ENCODE measurements at regions not wholly inside any gene's neighbourhood (a gene's known extent, or its start where the extent isn't known, plus 50 kb on each side); places are given as distances from the start of the nearest gene placed in this dataset.

DNA sequence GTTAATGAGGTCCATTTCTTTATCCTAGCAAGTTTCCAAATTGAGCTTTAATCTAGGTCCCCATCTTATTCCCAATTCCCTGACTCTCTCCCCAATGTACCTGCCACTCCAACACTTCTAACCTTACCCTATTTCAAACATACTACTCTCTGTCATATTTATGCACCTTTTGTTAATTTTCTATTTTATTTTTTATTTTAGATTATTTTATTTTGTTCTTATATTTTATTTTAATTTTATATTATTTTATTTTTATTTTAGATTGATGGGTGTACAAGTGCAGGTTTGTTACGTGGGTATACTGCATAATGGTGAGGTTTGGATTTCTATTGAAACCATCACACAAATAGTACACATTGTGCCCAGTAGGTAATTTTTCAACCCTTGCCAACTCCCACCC, 333.9 kb upstream of the ERCC4 start:
- H3K9me3 Mint-ChIP-seq, result peaks cover 4% of the 10 kb centered on the region
- no peaks in the 10 kb centered on the region for H3K36me3 Mint-ChIP-seq (ENCODE audit: low read depth)
- DNase-seq, result no peak
- H3K27me3 Mint-ChIP-seq (ENCODE audit: low read depth, poor library complexity), result peaks cover 15% of the 10 kb centered on the region
- no peak overlapping the region for H3K4me3 Mint-ChIP-seq
- H3K27ac Mint-ChIP-seq, result no peak overlapping the region
- H3K4me1 Mint-ChIP-seq, result no peaks in the 10 kb centered on the region
- TF ChIP-seq, protein P1, sequence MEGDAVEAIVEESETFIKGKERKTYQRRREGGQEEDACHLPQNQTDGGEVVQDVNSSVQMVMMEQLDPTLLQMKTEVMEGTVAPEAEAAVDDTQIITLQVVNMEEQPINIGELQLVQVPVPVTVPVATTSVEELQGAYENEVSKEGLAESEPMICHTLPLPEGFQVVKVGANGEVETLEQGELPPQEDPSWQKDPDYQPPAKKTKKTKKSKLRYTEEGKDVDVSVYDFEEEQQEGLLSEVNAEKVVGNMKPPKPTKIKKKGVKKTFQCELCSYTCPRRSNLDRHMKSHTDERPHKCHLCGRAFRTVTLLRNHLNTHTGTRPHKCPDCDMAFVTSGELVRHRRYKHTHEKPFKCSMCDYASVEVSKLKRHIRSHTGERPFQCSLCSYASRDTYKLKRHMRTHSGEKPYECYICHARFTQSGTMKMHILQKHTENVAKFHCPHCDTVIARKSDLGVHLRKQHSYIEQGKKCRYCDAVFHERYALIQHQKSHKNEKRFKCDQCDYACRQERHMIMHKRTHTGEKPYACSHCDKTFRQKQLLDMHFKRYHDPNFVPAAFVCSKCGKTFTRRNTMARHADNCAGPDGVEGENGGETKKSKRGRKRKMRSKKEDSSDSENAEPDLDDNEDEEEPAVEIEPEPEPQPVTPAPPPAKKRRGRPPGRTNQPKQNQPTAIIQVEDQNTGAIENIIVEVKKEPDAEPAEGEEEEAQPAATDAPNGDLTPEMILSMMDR (IDR thresholded peaks at IDR 0.05), result no peak

DNA sequence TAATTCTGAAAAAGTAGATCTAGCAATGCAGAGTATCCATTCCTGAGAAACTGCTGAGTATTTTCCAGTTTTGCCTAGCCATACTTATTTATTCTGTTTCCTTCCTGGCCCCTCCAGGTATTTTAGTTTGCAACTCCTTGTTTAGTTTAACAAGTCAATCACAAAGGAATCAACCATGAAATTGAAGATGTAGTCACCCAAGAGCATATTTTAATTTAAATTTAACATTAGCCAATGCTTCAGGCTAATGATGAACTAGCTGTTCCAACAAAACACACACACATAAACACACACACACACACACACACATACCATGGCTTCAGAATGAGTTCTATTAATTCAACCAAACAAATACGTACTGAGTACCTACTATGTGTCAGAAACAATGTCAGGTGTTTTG, 332.8 kb upstream of the ERCC4 start:
- no peaks in the 10 kb centered on the region for H3K9me3 Mint-ChIP-seq
- H3K4me3 Mint-ChIP-seq, result no peak overlapping the region
- TF ChIP-seq, protein P1 (IDR thresholded peaks at IDR 0.05), result no peak
- no peaks in the 10 kb centered on the region for H3K36me3 Mint-ChIP-seq (ENCODE audit: low read depth)
- peaks cover 8% of the 10 kb centered on the region for H3K27me3 Mint-ChIP-seq (ENCODE audit: low read depth, poor library complexity)
- H3K4me1 Mint-ChIP-seq, result no peaks in the 10 kb centered on the region
- DNase-seq, result no peak
- no peak overlapping the region for H3K27ac Mint-ChIP-seq

DNA sequence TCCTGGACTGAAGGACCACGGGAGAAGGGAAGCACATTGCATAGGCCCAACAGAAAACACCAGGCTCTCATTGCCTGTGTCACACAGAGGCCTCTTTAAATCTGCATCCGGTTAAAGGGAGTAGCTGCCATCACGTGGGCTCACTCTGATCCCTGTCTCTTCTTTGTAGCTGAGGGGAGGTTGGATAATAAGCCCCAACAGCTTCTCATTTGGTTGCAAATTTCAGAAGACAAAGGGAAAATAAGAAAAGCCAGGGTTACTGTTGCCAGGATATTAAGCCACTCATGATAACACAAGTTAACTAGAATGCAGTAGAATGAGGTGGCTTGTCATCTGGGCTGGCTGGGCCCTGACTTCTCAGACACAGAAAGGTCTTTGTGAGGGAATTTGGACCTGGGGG, 325.1 kb upstream of the ERCC4 start:
- no peaks in the 10 kb centered on the region for H3K36me3 Mint-ChIP-seq (ENCODE audit: low read depth)
- TF ChIP-seq, protein P1 (IDR thresholded peaks at IDR 0.05), result no peak
- peak overlapping the region; percentile 31 for H3K27ac Mint-ChIP-seq
- no peaks in the 10 kb centered on the region for H3K9me3 Mint-ChIP-seq
- no peak overlapping the region for H3K4me3 Mint-ChIP-seq
- H3K4me1 Mint-ChIP-seq, result no peaks in the 10 kb centered on the region
- no peak for DNase-seq
- H3K27me3 Mint-ChIP-seq (ENCODE audit: low read depth, poor library complexity), result no peaks in the 10 kb centered on the region

DNA sequence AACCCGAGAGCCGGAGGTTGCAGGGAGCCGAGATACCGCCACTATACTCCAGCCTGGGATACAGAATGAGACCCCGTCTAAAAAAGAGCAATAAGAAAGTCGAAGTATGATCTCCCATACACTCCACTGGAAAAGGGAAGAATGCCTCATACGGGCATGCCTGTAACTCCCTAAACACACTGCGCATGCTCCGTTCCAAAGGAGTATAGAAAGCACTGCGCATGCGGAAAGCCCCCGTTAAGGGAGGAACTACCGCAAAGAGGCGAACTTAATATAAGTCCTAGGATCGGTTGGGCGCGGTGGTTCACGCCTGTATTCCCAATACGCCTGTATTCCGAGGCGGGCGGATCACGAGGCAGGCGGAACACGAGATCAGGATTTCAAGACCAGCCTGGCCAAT, 313.1 kb upstream of the ERCC4 start:
- TF ChIP-seq, protein P1 (IDR thresholded peaks at IDR 0.05), result no peak
- Mint-ChIP-seq H3K27me3 (ENCODE audit: low read depth, poor library complexity) (peaks cover 7% of the 10 kb centered on the region), H3K9me3 (peaks cover 10% of the 10 kb centered on the region), H3K4me1 (peaks cover 8% of the 10 kb centered on the region), H3K36me3 (ENCODE audit: low read depth) (no peaks in the 10 kb centered on the region), H3K27ac (no peak overlapping the region), H3K4me3 (no peak overlapping the region)
- DNase-seq, result no peak

DNA sequence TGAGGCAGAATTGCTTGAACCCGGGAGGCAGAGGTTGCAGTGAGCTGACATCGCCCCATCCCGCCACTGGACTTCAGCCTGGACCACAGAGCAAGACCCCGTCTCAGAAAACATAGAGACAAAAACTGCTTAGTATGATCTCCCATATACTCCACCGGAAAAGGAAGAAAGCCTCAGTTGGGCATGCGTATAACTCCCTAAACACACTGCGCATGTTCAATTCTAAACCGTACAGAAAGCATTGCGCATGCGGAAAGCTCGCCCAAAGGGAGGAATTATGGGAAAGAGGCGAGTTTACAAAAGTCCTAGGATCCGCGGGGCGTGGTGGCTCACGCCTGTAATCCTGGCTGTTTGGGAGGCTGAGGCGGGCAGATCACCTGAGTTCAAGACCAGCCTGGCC, 312.7 kb upstream of the ERCC4 start:
- TF ChIP-seq, protein P1 (IDR thresholded peaks at IDR 0.05), result no peak
- Mint-ChIP-seq H3K36me3 (ENCODE audit: low read depth) (no peaks in the 10 kb centered on the region), H3K9me3 (peaks cover 10% of the 10 kb centered on the region), H3K27ac (no peak overlapping the region), H3K4me1 (peaks cover 8% of the 10 kb centered on the region), H3K27me3 (ENCODE audit: low read depth, poor library complexity) (peaks cover 7% of the 10 kb centered on the region), H3K4me3 (no peak overlapping the region)
- no peak for DNase-seq

DNA sequence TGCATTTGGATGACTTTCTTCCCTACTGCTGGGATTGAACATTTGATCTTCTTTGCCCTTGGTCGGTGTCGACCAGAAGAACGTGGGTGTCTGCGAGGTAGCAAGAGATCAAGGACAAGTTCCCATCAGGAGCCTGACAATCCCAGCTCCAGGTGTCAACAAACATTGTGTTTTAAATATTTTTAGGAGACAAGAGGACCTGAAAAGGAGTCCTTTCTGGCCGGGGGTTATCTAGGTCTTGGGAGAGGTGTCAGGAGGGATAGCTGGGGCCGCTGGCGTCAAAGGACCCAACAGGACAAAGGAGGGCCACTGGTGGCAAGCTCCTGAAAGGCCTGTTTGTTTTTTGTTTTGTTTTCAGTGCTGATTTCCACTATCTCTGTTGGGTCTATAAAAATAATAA, 308.4 kb upstream of the ERCC4 start:
- TF ChIP-seq, protein P1 (IDR thresholded peaks at IDR 0.05), result no peak
- Mint-ChIP-seq H3K36me3 (ENCODE audit: low read depth) (no peaks in the 10 kb centered on the region), H3K4me3 (no peak overlapping the region), H3K4me1 (peaks cover 8% of the 10 kb centered on the region), H3K27ac (no peak overlapping the region), H3K9me3 (peaks cover 6% of the 10 kb centered on the region), H3K27me3 (ENCODE audit: low read depth, poor library complexity) (peaks cover 3% of the 10 kb centered on the region)
- no peak for DNase-seq
